Gastroesophageal sphincter (tissue), 3 donors: ENCODE measurements at regions not wholly inside any gene's neighbourhood (a gene's known extent, or its start where the extent isn't known, plus 50 kb on each side); places are given as distances from the start of the nearest gene placed in this dataset.

ENCODE experiments used
- CTCF ChIP-seq, 4 experiments: fragments of 200-600 bp in 2 of 4; fragments of 450-650 bp in 2 of 4; sonication (generic) in 1 of 4; IDR thresholded peaks; one replicate each; pipeline ENCODE4 v1.5.1; 2017 to 2019; ENCODE audit warnings: antibody characterized with exemption in 4 of 4, mild to moderate bottlenecking in 2 of 4, moderate library complexity in 2 of 4
- EP300 ChIP-seq: sonication (generic); formaldehyde crosslinking; IDR thresholded peaks from one replicate; pipeline ENCODE4 v1.6.1; 2017; ENCODE audit warnings: antibody characterized with exemption, mild to moderate bottlenecking
- POLR2A ChIP-seq, 2 donors: fragments of 450-650 bp; IDR thresholded peaks; one replicate each; pipeline ENCODE4 v1.6.1; 2017; ENCODE audit warnings: antibody characterized with exemption in 2 of 2, mild to moderate bottlenecking in 2 of 2, moderate library complexity in 1 of 2
- POLR2AphosphoS5 ChIP-seq: sonication (generic); formaldehyde crosslinking; IDR thresholded peaks from one replicate; pipeline ENCODE4 v1.6.1; 2017; ENCODE audit warnings: antibody characterized with exemption

- TF ChIP-seq CTCF (IDR thresholded peaks at IDR 0.05): peak in 3 of 4 experiments; percentile 97 to 100 (median 99)
- no peak for TF ChIP-seq POLR2A (IDR thresholded peaks at IDR 0.05)
- no peak for TF ChIP-seq EP300
- peak; percentile 54 for TF ChIP-seq POLR2AphosphoS5
Observed at GRCh38 chr17:77494664-77495435, 354.1 kb downstream of the SEC14L1 start.
